DMS153 treated with DMSO at 0.1 percent for 48 hours (cell line): ENCODE measurements at regions not wholly inside any gene's neighbourhood (a gene's known extent, or its start where the extent isn't known, plus 50 kb on each side); places are given as distances from the start of the nearest gene placed in this dataset.
"Not testable (repeated sequence)": the region's sequence is repeated elsewhere in the genome, so short reads cannot be mapped to it uniquely, and the experiment has no call there.

Experiments used
- DNase-seq: peaks from one replicate; lab custom pipeline; 2025; ENCODE audit not compliant: unreplicated experiment; lab: John Stamatoyannopoulos, UW

GRCh38 chr1:189596197-189596596, 881.5 kb downstream of the BRINP3 start:
- DNase-seq: no peak

GRCh38 chr1:189597083-189597482, 880.6 kb downstream of the BRINP3 start:
- peak; percentile 97 for DNase-seq

- no peak for DNase-seq
These were observed 872.4 kb downstream of the BRINP3 start for GRCh38 chr1:189605226-189605625.

GRCh38 chr1:189606047-189606446, 871.6 kb downstream of the BRINP3 start:
- DNase-seq: no peak

DNA sequence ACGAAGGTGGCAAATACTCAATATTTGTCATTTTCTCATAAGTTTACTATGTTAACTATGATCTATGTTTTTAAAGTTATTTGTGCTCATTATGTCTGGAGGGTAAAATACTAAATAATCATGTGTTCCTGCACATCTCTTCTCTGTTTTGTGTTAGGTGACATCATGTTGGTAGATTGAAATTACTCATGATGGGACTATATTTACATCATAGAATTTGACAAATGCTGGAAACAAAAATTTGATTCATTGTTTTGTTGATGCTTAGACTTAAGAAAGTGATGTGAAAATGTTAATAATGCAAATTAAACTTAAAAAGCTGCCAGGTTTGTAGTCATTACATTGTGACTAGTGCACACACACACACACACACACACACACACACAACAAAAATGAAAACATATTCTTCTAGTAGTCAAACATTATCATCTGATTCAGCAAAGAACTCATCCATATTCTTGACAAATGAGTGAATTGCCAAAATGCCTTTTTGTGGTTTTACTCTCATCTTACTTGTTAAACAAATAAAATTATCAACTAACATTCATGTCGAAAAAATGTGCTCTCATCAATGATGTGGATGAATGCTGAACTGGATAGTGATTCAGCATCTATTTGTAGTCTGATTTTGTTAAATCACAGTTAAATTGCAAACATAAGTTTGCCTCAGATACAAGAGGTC, 870.7 kb downstream of the BRINP3 start:
- DNase-seq: no peak

- DNase-seq: no peak
These were observed 870.1 kb downstream of the BRINP3 start for GRCh38 chr1:189607477-189608096.

- no peak for DNase-seq
These were observed 868.5 kb downstream of the BRINP3 start for GRCh38 chr1:189609167-189609566.

DNA sequence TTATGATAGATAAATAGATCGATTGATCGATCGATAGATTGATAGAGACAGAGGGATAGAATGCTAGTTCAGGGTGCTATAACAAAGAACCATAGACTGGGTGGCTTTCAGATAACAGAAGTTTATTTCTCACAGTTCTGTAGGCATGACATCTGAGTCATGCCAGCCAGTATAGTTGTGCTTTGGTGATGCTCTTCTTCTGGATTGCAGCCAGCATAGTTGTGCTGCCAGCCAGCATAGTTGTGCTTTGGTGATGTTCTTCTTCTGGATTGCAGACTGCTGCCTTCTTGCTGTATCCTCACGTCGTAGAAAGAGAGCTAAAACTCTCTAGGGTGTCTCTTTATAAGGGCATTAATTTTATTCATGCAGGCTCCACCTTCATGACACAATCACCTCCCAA, 860.8 kb downstream of the BRINP3 start:
- no peak for DNase-seq

DNA sequence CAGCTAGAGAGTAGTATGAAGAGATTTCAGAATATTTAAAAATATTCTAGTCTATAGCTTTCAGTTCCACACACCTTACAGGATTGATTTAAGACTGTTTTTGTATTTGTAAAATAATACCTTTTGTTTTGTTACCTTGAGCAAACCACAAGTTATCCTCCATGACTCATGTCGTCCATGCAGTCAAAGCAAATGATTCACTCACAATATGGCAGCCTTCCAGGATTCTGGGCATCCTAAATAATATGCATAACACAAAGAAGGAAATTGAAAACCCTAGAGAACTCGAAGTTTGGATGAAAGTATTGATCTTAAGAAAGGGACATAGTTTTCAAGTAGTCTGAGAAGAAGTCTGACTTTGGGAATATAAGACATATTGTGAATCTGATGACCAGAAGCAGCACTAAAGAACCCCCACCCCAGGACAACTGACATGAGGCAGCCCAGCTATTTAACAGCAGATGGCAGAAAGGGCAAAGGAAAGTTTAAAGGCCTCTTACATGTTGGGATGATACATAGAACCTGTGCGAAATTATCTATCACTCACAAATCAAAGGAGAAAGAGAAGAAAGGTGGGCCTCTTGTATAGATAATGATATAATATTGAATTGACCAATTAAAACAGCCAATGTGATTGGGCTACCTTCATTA, 857.9 kb downstream of the BRINP3 start:
- peak; percentile 56 for DNase-seq

DNA sequence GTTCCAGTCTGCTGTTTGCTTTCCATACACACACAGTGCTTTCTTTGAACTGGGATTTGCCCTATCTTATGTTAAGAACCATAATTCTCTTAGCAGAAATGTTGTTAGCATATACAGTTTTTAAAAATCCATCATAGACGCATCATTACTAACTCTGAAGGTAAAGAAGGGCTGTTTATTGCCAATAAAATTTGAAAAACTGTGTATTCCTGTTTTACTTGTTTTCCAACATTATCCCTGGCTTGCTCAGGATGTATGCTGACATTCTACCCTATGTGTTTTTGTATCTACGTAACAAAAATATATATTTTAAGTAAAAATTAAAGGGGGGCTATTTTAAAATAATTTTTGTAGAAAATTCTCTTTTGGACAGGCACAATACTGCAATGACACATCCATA, 857.2 kb downstream of the BRINP3 start:
- DNase-seq: no peak

DNA sequence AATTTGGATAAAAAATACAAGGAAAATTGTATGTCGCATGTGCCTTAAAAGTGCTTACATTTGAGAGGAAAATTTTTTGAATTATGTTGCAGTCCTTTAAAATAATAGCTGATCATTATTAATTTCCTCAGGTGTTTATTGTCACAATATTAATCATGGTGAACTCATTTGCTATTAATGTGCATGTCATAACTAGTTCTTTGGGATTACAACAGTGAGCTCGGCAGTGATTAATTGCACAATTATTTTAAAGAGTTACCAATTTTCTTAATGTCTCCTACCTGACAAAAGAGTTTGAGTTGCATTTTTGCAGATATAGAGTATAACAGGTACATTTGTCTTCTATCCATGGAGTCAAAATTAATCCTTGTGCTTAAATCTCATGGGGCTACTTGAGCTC, 854.3 kb downstream of the BRINP3 start:
- no peak for DNase-seq

DNA sequence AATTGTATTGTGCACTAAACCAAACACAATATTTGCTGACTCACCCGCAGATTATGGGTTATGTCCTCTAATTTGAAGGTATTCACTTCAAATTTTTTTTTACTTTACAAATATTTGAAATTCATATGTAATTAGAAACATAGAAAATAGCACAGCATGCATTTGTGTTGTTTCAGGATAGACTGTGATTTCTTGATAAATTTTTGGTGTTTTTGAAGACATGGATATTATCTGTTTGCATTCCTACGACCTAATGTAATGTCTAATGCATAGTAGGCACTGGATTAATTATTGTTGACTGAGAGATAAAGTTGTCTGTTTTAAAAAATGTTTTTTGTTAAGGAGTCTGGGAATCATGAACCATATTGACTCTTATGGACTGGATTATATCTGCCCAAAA, 850.2 kb downstream of the BRINP3 start:
- no peak for DNase-seq

- no peak for DNase-seq
These were observed 848.8 kb downstream of the BRINP3 start for GRCh38 chr1:189628857-189629256.

DNA sequence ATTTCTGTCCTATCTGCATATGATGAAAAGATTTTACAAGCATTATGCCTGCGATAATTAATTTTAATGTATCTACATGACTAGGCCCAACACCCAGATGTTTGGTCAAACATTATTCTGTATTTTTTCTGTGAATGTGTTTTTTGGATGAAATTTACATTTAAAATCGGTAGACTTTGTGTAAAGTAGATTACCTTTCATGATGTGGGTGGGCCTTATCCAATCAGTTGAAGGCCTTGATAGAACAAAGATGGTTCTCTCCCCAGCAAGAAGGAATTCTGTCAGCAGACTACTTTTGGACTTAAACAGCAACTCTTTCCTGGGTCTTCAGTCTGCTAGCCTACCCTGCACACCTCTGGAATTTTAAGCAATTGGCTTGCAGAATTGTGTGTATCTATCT, 844.0 kb downstream of the BRINP3 start:
- no peak for DNase-seq

- DNase-seq: no peak
These were observed 840.6 kb downstream of the BRINP3 start for GRCh38 chr1:189637041-189637440.

GRCh38 chr1:189644156-189644555, 833.5 kb downstream of the BRINP3 start:
- DNase-seq: not testable (repeated sequence)

GRCh38 chr1:189644970-189645369, 832.7 kb downstream of the BRINP3 start:
- no peak for DNase-seq

- no peak for DNase-seq
These were observed 831.6 kb downstream of the BRINP3 start for GRCh38 chr1:189646066-189646465.

- DNase-seq: no peak
These were observed 822.8 kb downstream of the BRINP3 start for GRCh38 chr1:189654906-189655305.

DNA sequence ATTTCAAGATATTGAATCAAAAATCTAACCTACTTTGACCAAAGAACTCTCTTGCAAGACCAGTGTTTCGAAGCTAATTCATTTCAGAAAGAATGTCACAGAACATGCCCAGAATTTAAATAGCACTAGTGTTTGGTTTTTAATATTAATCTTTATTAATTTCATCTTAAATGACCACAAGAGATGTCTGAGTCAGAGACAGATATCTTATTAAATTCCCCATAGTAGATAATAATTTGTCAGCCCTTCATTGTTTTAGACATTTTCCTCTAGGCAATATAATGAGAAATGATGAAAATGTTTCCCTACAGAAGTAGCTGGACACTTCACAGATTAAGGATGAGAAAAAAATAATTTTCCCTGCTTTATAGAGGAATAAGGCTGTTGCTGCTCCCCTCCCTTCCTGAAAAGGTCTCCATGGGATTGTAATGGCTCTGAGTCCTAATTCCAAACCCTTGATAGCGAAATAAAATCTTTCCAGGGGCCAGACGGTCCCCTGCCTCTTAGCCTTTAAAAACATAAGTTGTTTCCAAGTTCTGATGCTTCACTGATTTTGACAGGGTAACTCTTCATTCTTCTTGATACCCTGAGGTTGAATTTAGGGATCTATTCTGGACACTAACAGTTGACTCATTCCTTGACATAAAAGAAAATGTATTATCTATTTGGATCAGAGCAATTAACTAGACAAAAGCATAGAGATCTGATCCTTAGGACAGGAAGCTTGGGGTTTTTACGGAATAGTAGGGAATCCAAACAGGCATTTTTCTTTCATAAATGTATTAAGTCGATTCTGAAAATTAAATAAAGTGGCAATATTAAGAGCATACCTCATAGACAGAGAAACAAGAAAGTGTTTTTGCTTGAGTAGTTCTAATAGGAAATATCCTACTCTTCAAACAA, 820.8 kb downstream of the BRINP3 start:
- no peak for DNase-seq

DNA sequence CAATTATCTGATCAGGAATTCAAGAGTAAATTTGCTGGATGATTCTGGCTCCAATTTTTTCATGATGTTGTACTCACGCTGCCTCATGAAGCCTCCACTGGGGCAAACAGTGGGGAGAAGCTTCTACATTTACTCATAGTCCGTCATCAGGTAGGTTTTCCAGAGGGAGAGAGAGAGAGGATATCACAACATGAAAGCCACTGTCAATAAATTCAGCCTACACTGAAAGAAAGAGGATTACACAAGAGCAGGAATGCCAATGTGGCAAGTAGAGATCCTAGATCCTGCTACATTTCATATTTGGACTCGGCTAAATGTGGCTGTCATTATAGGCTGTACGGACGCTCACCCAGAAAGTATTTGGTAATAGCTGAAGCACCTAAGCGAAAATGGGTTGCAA, 819.9 kb downstream of the BRINP3 start:
- no peak for DNase-seq
